ENCODE measurements at regions not wholly inside any gene's neighbourhood (a gene's known extent, or its start where the extent isn't known, plus 50 kb on each side); places are given as distances from the start of the nearest gene placed in this dataset.
"Not testable (repeated sequence)": the region's sequence is repeated elsewhere in the genome, so short reads cannot be mapped to it uniquely, and the experiment has no call there.

DNA sequence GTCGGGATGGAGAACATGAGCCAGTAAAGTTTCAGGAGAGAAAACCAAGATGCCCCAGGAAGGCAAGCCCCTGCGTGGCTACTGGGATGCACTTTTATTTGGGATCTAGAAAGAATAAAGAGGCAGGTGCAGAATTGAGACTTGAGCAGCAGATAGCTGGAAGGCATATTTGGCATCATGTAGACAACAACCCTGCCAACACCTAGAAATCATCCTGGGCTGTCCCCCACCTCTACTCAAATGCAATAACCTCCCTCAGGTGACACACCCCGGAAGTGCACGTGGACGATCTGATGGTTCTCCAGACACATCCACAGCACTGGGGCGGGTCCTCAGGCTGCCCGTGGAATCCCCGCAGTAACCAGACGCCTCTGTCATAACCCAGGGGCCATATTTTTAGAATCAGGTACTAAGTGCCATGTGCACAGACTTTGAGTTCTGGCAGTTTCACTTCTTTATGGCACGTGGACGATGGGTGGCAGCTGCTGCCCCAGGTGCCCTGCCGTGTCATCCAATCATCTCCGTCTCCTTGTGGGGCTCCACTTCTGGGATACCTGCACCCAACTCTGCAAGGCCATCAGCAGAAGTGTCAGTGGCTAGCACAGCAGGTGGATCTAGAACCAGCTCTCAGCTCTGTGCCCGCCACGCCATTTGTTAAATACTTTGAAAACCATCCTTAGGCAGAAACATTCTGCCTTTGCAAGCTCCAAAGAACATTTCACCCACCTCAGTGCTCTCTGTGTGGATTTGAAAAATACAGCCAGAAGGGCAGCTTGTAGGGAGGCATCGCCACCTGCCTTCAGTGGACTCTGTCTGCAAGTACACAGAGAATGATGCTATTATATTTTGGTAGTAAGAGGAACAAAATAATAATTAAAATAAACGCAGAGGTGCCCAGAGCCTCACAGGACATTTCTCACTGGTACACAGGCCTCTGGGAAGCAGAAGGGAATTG, 771.7 kb upstream of the TMEM132C start:
- Histone ChIP-seq H3K4me3 (no peak overlapping the region), H3K36me3 (replicated peaks) (no peaks in the 10 kb centered on the region), H3K9me3 (no peaks in the 10 kb centered on the region; the same call in 1 of the 2 replicates), H3K27me3 (ENCODE audit: low read depth) (no peaks in the 10 kb centered on the region), H3K4me1 (no peaks in the 10 kb centered on the region)
- in situ Hi-C loops (cut with MboI; ENCODE audit: low sequenced_read_pairs), result no loop called here
- DNase-seq (ENCODE audit: low spot score in 2 of 2), result no peak

DNA sequence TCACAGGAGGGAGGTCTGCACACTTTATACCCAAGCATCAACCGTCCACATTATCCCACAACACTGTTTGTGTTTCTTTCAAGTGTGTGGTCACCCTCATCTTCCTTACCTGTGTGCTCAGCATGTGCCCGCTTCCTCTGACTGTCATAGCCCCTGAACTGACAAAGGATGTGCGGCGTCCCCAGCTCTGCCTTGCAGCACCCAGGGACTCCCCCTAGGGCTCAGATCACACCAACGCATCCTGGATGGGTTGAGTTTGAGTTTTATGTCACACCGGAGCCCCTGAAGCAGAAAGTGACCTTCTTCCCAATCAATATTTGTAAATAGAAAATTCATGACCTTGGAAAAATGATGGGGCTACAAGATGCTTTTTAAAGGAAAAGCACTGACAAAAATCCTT, 770.7 kb upstream of the TMEM132C start:
- in situ Hi-C loops (cut with MboI; ENCODE audit: low sequenced_read_pairs), result no loop called here
- H3K4me1 ChIP-seq, result no peaks in the 10 kb centered on the region
- no peak for DNase-seq (ENCODE audit: low spot score in 2 of 2)

DNA sequence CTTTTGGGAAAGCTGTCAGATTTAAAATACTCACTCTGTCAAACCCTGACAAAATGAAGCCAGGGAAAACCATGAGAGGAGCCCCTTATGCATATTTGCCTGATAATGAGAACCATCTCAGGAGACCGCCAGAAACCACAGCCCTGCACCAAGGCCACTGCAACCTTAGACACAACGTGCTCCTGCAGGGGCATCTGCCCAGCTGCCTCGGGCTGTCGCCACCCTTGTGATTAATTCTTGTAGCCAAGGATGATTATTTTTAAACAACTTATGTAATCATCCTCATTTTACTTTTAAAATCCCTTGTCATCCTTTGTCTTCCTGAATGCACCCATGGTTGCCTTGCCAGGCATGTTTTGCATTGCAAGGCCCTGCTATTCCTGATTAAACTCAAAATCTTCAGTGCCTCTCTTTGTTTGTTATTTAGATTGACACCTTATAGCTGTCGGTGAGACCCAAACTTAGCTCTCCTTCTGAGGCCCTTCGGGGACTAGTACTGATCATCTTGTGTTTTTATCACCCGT, 766.4 kb upstream of the TMEM132C start:
- no peaks in the 10 kb centered on the region for H3K4me1 ChIP-seq
- H3K4me3 ChIP-seq, result no peak overlapping the region
- H3K27me3 ChIP-seq (ENCODE audit: low read depth), result no peaks in the 10 kb centered on the region
- H3K9me3 ChIP-seq, result no peaks in the 10 kb centered on the region; the same call in 1 of the 2 replicates
- H3K36me3 ChIP-seq (replicated peaks), result no peaks in the 10 kb centered on the region
- DNase-seq (ENCODE audit: low spot score in 2 of 2), result no peak
- in situ Hi-C loops (cut with MboI; ENCODE audit: low sequenced_read_pairs), result no loop called here

More for the DNA sequence above, 770.7 kb upstream of the TMEM132C start:
- Histone ChIP-seq H3K36me3 (replicated peaks) (no peaks in the 10 kb centered on the region), H3K27me3 (ENCODE audit: low read depth) (no peaks in the 10 kb centered on the region), H3K9me3 (no peaks in the 10 kb centered on the region; the same call in 1 of the 2 replicates), H3K4me3 (no peak overlapping the region)

DNA sequence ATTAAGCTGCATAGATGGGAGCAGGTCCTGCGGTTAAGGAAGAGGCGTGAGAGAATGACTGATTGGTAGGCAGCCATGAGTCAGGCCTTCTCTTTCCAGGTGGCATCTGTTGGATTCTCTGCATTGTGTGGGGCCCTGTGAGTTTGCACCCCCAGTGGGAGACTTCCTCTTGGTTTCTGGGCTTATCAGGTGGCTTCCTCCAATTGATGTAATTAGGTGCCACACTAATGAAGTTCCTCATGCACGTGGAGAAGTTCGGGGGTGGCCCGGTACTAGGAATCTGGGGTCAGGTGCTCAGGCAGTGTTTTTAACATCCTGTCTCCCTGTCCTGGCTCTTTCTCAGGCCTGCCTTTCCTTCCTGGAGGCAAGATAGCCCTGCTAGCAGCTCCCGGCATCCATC, 765.1 kb upstream of the TMEM132C start:
- in situ Hi-C loops (cut with MboI; ENCODE audit: low sequenced_read_pairs), result no loop called here
- DNase-seq (ENCODE audit: low spot score in 2 of 2), result no peak
- Histone ChIP-seq H3K4me1 (no peaks in the 10 kb centered on the region), H3K36me3 (replicated peaks) (no peaks in the 10 kb centered on the region), H3K4me3 (no peak overlapping the region), H3K27me3 (ENCODE audit: low read depth) (no peaks in the 10 kb centered on the region), H3K9me3 (no peaks in the 10 kb centered on the region; the same call in 1 of the 2 replicates)

- in situ Hi-C loops (cut with MboI; ENCODE audit: low sequenced_read_pairs), result no loop called here
- no peak for DNase-seq (ENCODE audit: low spot score in 2 of 2)
- Histone ChIP-seq H3K27me3 (ENCODE audit: low read depth) (no peaks in the 10 kb centered on the region), H3K9me3 (no peaks in the 10 kb centered on the region; the same call in 1 of the 2 replicates), H3K4me3 (no peak overlapping the region), H3K36me3 (replicated peaks) (no peaks in the 10 kb centered on the region), H3K4me1 (no peaks in the 10 kb centered on the region)
These were observed 763.7 kb upstream of the TMEM132C start for GRCh38 chr12:127503246-127503645.

DNA sequence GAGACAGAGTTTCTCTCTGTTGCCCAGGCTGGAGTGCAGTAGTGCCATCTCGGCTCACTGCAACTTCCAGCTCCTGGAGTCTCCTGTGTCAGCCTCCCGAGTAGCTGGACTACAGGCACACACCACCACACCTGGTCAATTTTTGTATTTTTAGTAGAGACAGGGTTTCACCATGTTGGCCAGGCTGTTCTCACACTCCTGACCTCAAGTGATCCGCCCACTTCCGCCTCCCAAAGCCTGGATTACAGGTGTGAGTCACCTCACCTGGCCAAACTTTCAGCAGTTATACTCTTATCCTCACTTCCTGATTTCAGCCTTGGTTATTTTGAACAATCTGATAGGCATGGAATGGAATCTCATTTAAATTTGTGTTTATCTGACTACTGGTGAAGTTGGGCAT, 763.0 kb upstream of the TMEM132C start:
- DNase-seq (ENCODE audit: low spot score in 2 of 2); H3K4me1 ChIP-seq; in situ Hi-C loops (cut with MboI; ENCODE audit: low sequenced_read_pairs); H3K9me3 ChIP-seq; H3K36me3 ChIP-seq (replicated peaks); H3K4me3 ChIP-seq; H3K27me3 ChIP-seq (ENCODE audit: low read depth): not testable (repeated sequence)

DNA sequence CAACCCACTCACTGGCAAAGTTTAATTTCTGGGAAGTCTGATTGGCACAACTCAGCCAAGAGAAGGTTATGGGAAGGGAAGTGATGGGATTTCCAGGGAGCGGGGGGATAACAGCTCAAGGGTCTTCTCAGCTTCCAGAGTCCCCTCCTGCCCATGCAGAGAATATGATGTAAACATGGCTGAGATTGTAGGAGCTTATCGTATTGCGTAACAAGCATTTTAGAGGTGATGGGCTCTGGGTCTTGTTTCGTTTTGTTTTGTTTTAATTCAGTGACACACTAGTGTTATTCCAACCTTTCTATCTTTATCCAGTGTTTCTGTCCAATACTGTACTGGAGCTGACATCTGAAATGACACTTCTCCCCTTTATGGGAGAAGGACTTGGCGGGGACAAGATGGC, 762.1 kb upstream of the TMEM132C start:
- DNase-seq (ENCODE audit: low spot score in 2 of 2), result no peak
- H3K36me3 ChIP-seq (replicated peaks), result no peaks in the 10 kb centered on the region
- in situ Hi-C loops (cut with MboI; ENCODE audit: low sequenced_read_pairs), result no loop called here
- H3K4me1 ChIP-seq, result no peaks in the 10 kb centered on the region
- H3K27me3 ChIP-seq (ENCODE audit: low read depth), result no peaks in the 10 kb centered on the region
- H3K9me3 ChIP-seq, result no peaks in the 10 kb centered on the region
- no peak overlapping the region for H3K4me3 ChIP-seq

- no peaks in the 10 kb centered on the region for H3K36me3 ChIP-seq (replicated peaks)
- H3K4me1 ChIP-seq, result no peaks in the 10 kb centered on the region
- in situ Hi-C loops (cut with MboI; ENCODE audit: low sequenced_read_pairs), result no loop called here
- DNase-seq (ENCODE audit: low spot score in 2 of 2), result no peak
- H3K4me3 ChIP-seq, result no peak overlapping the region
- no peaks in the 10 kb centered on the region for H3K9me3 ChIP-seq
- no peaks in the 10 kb centered on the region for H3K27me3 ChIP-seq (ENCODE audit: low read depth)
These were observed 759.6 kb upstream of the TMEM132C start for GRCh38 chr12:127507341-127507740.

DNA sequence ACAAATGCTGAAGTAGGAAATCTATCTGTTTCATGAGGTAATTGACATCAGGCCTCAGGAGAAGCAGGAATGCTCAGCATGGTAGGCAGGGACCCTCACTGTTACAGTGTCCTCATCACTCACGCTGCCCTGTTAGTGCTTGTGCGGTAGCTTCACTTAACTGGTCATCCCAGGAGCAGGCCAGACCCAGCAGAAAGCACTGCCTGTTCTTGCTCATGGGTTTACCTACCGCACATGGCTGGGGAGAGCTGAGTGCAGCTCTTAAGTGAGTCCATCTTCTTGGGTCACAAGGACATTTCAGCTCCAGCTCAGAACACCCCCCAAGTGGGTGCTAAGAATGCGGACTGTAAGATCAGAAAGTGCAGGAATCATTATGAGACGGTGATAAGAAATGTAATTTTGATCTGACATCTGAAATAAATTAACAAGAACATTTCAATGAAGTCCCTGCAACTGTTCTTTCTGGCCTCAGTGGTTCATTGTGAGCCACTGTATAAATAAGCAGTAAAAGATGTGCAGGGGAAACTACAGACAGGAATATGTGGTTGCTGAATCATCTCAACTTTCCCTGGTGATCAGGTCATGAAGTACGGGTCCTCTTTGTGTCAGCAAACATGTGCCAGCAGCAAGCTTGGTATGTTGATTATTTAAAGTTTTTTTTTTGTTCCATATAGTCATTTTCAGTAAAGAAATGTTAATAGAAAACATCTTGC, 757.7 kb upstream of the TMEM132C start:
- Histone ChIP-seq H3K4me3 (no peak overlapping the region), H3K9me3 (no peaks in the 10 kb centered on the region), H3K4me1 (no peaks in the 10 kb centered on the region), H3K36me3 (replicated peaks) (no peaks in the 10 kb centered on the region), H3K27me3 (ENCODE audit: low read depth) (no peaks in the 10 kb centered on the region)
- no peak for DNase-seq (ENCODE audit: low spot score in 2 of 2)
- in situ Hi-C loops (cut with MboI; ENCODE audit: low sequenced_read_pairs), result no loop called here

- Histone ChIP-seq H3K4me1 (no peaks in the 10 kb centered on the region), H3K9me3 (no peaks in the 10 kb centered on the region), H3K27me3 (ENCODE audit: low read depth) (no peaks in the 10 kb centered on the region), H3K4me3 (no peak overlapping the region), H3K36me3 (replicated peaks) (no peaks in the 10 kb centered on the region)
- in situ Hi-C loops (cut with MboI; ENCODE audit: low sequenced_read_pairs), result no loop called here
- no peak for DNase-seq (ENCODE audit: low spot score in 2 of 2)
These were observed 751.0 kb upstream of the TMEM132C start for GRCh38 chr12:127515941-127516340.

DNA sequence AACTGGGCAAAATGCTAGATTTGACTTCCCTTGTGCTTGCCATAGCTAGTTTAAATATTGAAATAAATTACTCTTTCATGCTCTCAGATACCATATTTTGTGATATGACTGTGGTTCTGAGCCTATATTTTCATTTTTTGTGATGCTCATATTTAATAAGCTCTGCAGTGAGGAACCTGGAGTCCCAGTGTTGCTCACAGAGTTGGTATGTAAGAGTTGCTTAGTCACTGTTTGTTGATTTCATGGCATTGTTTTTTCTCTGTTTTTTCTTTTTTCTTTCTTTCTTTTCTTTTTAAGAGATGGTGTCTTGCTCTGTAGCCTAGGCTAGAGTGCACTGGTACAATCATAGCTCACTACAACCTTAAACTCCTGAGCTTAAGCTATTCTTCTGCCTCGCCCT, 750.5 kb upstream of the TMEM132C start:
- no peaks in the 10 kb centered on the region for H3K27me3 ChIP-seq (ENCODE audit: low read depth)
- no peak overlapping the region for H3K4me3 ChIP-seq
- H3K4me1 ChIP-seq, result no peaks in the 10 kb centered on the region
- in situ Hi-C loops (cut with MboI; ENCODE audit: low sequenced_read_pairs), result no loop called here
- H3K9me3 ChIP-seq, result no peaks in the 10 kb centered on the region
- DNase-seq (ENCODE audit: low spot score in 2 of 2), result no peak
- no peaks in the 10 kb centered on the region for H3K36me3 ChIP-seq (replicated peaks)

DNA sequence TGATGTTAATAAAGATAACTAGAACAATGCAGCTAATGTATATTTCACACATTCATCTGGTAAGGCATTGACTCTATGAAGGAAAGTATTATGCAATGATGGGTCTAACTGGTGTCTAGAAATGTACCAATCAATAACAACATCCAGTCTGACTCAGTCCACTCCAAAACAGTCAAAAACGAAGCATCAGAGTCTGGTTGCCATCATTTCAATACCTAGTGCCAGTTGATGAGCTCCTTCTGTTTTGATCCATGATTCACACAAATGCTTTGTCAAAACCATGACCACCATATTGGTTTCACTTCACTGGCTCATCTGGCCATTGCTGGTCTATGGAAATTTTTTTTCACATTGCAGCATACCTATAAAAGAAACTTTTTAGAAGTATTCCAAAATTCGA, 747.2 kb upstream of the TMEM132C start:
- in situ Hi-C loops (cut with MboI; ENCODE audit: low sequenced_read_pairs), result no loop called here
- Histone ChIP-seq H3K27me3 (ENCODE audit: low read depth) (no peaks in the 10 kb centered on the region), H3K9me3 (no peaks in the 10 kb centered on the region; the same call in 1 of the 2 replicates), H3K4me3 (no peak overlapping the region), H3K36me3 (replicated peaks) (no peaks in the 10 kb centered on the region), H3K4me1 (no peaks in the 10 kb centered on the region)
- DNase-seq (ENCODE audit: low spot score in 2 of 2), result no peak

DNA sequence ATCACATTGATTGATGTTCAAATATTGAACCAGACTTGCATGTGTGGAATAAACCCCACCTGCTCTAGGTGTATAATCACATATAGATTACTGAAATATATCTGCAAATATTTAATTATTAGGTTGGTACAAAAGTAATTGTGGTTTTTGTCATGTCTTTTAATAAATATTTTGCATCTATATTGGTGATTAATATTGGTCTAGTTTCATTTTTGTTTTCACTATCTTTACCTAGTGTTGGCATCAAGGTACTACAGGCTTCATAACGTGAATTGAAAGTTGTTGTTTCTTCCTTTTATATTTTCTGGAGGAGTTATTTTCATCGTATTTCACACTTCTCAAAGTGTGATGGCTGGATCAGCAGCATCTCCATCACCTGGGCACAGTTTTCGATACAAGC, 740.0 kb upstream of the TMEM132C start:
- H3K4me1 ChIP-seq, result no peaks in the 10 kb centered on the region
- in situ Hi-C loops (cut with MboI; ENCODE audit: low sequenced_read_pairs), result no loop called here
- H3K9me3 ChIP-seq, result no peaks in the 10 kb centered on the region; the same call in 1 of the 2 replicates
- DNase-seq (ENCODE audit: low spot score in 2 of 2), result no peak
- H3K36me3 ChIP-seq (replicated peaks), result no peaks in the 10 kb centered on the region
- H3K4me3 ChIP-seq, result no peak overlapping the region
- H3K27me3 ChIP-seq (ENCODE audit: low read depth), result no peaks in the 10 kb centered on the region

DNA sequence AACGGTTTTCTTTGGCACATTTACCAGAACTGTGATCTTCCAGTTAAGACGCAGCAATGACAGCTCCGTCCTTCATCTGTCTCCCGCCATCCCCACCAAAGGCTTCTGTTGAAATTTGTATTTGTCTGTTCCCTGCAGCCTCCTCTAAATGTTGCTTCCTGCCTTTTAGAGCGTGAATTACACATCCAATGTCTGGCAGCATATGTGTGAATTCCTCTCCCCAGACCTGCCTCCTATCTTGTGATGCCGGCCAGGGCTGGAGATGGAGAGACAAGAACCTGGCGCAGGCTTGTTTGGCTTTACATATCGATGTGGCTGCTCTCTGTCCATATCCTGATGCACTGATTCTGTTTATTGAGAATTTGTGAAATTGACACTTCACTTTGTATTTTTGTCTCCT, 738.4 kb upstream of the TMEM132C start:
- Histone ChIP-seq H3K4me1 (no peaks in the 10 kb centered on the region), H3K27me3 (ENCODE audit: low read depth) (no peaks in the 10 kb centered on the region), H3K4me3 (no peak overlapping the region), H3K36me3 (replicated peaks) (no peaks in the 10 kb centered on the region), H3K9me3 (no peaks in the 10 kb centered on the region; the same call in 1 of the 2 replicates)
- DNase-seq (ENCODE audit: low spot score in 2 of 2), result no peak
- in situ Hi-C loops (cut with MboI; ENCODE audit: low sequenced_read_pairs), result no loop called here

Measured in HAP-1 (cell line).